H1 (cell line): ENCODE measurements at regions not wholly inside any gene's neighbourhood (a gene's known extent, or its start where the extent isn't known, plus 50 kb on each side); places are given as distances from the start of the nearest gene placed in this dataset.

ENCODE experiments used
- ATF2 ChIP-seq: IDR thresholded peaks from 2 replicates; pipeline ENCODE4 v1.6.1; 2012; ENCODE audit warnings: low read length, inconsistent platforms
- CTBP2 ChIP-seq: IDR thresholded peaks from 2 replicates; pipeline ENCODE4 v1.7.0; 2011; ENCODE audit warnings: borderline replicate concordance, mild to moderate bottlenecking, moderate library complexity, mixed read lengths, low read length; ENCODE audit not compliant: insufficient read depth, insufficient read length
- HDAC2 ChIP-seq, 2 experiments: fragments of 300-600 bp in 1 of 2; sonication (generic) in 1 of 2; IDR thresholded peaks; 2 replicates each; pipeline ENCODE4 v1.6.1; 2011 to 2012; ENCODE audit warnings: low read depth in 2 of 2, low read length in 2 of 2, mild to moderate bottlenecking in 2 of 2, moderate library complexity in 2 of 2, borderline replicate concordance in 1 of 2, inconsistent platforms in 1 of 2
- RAD21 ChIP-seq, 2 experiments: IDR thresholded peaks in 1 of 2; conservative IDR thresholded peaks in 1 of 2; 2 replicates each; pipeline ENCODE4 v1.6.1; 2011; ENCODE audit warnings: low read depth in 2 of 2, low read length in 2 of 2, improper control_type of control experiment in 1 of 2, inconsistent platforms in 1 of 2, mild to moderate bottlenecking in 1 of 2, moderate library complexity in 1 of 2
- TCF12 ChIP-seq: IDR thresholded peaks from 2 replicates; pipeline ENCODE4 v1.6.1; 2011; ENCODE audit warnings: low read depth, mild to moderate bottlenecking, low read length

- TF ChIP-seq HDAC2 (IDR thresholded peaks at IDR 0.05; ENCODE audit: borderline replicate concordance in 1 of 2, low read depth in 2 of 2, low read length in 2 of 2) = no peak
- TF ChIP-seq CTBP2 = no peak
- no peak for TF ChIP-seq ATF2
- TF ChIP-seq TCF12 = no peak
- TF ChIP-seq RAD21 (IDR thresholded peaks at IDR 0.05 in 1 of 2, conservative IDR thresholded peaks at IDR 0.05 in 1 of 2; ENCODE audit: low read depth in 2 of 2, low read length in 2 of 2) = peak; percentile 74 to 82
Observed at GRCh38 chr14:40252817-40253447, 820.7 kb upstream of the FBXO33 start (continued).
